GM12878 (cell line): ENCODE measurements at regions not wholly inside any gene's neighbourhood (a gene's known extent, or its start where the extent isn't known, plus 50 kb on each side); places are given as distances from the start of the nearest gene placed in this dataset.

Source experiments
- ATAC-seq: fragments of 200-7000 bp; cut with Tn5 transposase; 3 replicates; pipeline ENCODE4 v1.9.1; 2020; ENCODE audit warnings: mild to moderate bottlenecking, moderate library complexity
- BruUV-seq: library from RNA; stranded (reverse); fragments of 400-500 nt; replicated peaks from 2 replicates; lab custom pipeline; 2021; lab: Mats Ljungman, UMichigan
- CTCF ChIA-PET: fragments of 300-600 bp; sonication (Branson Sonifier 250); formaldehyde crosslinking; extraction: SDS; loops from one replicate; lab custom pipeline; 2021; ENCODE audit warnings: inconsistent platforms; lab: Yijun Ruan, JAX
- POLR2A ChIA-PET: fragments of 350-600 bp; formaldehyde crosslinking; extraction: SDS; loops from one replicate; lab custom pipeline; 2021; ENCODE audit warnings: inconsistent platforms; lab: Charles Lee
- RAD21 ChIA-PET: fragments of 300-600 bp; sonication (Branson Sonifier 250); formaldehyde crosslinking; loops from one replicate; lab custom pipeline; 2023; ENCODE audit warnings: antibody characterized with exemption; ENCODE audit not compliant: unreplicated experiment; lab: Charles Lee
- SMC1A ChIA-PET: fragments of 300-600 bp; sonication (Branson Sonifier 250); formaldehyde crosslinking; loops from one replicate; lab custom pipeline; 2023; ENCODE audit not compliant: unreplicated experiment, uncharacterized antibody; lab: Charles Lee
- DNase-seq: peaks from one replicate; pipeline ENCODE4 v3.0.0-alpha.2; 2011; ENCODE audit warnings: low read depth, low spot score
- FAIRE-seq: peaks from 3 replicates; lab custom pipeline; 2011; peaks lifted over from hg19 to GRCh38; lab: Jason Lieb, UNC
- H2AFZ ChIP-seq: 2 replicates; pipeline ENCODE4 v1.6.0; 2011; ENCODE audit warnings: low read depth, low read length, control low read depth; ENCODE audit not compliant: control insufficient read depth
- H3K27ac ChIP-seq: 2 replicates; pipeline ENCODE4 v1.5.1; 2011; ENCODE audit warnings: control low read depth; ENCODE audit not compliant: control insufficient read depth, insufficient read depth
- H3K27me3 ChIP-seq, 2 experiments: replicated peaks in 1 of 2; 2 replicates each; pipeline versions ENCODE4 v1.6.0 to v1.6.1; 2011; ENCODE audit warnings: low read length in 1 of 2; ENCODE audit not compliant: control insufficient read depth in 2 of 2, insufficient read depth in 2 of 2
- H3K36me3 ChIP-seq, 2 experiments: 2 replicates each; pipeline ENCODE4 v1.5.1; 2011; ENCODE audit warnings: low read length in 1 of 2; ENCODE audit not compliant: control insufficient read depth in 2 of 2, insufficient read depth in 2 of 2
- H3K4me1 ChIP-seq: 2 replicates; pipeline ENCODE4 v1.6.1; 2011; ENCODE audit warnings: mild to moderate bottlenecking, low read length, moderate library complexity, mixed read lengths; ENCODE audit not compliant: control insufficient read depth, insufficient read depth
- H3K4me2 ChIP-seq: 2 replicates; pipeline ENCODE4 v1.6.0; 2011; ENCODE audit warnings: control low read depth; ENCODE audit not compliant: control insufficient read depth, insufficient read depth
- H3K4me3 ChIP-seq: fragments of 200-600 bp; sonication (generic); 2 replicates; pipeline ENCODE4 v1.5.1; 2016
- H3K79me2 ChIP-seq: 2 replicates; pipeline ENCODE4 v1.6.0; 2011; ENCODE audit warnings: low read length; ENCODE audit not compliant: control insufficient read depth, insufficient read depth
- H3K9ac ChIP-seq: 2 replicates; pipeline ENCODE4 v1.8.0; 2011; ENCODE audit warnings: low read length, control low read depth, mixed read lengths; ENCODE audit not compliant: control insufficient read depth, insufficient read depth
- H3K9me3 ChIP-seq: replicated peaks from 3 replicates; pipeline ENCODE4 v1.5.1; 2011; ENCODE audit warnings: mild to moderate bottlenecking, low read length; ENCODE audit not compliant: control insufficient read depth, insufficient read depth
- H4K20me1 ChIP-seq: 2 replicates; pipeline ENCODE4 v1.6.0; 2011; ENCODE audit not compliant: control insufficient read depth, insufficient read depth
- ATF7 ChIP-seq: fragments of 450-650 bp; IDR thresholded peaks from 2 replicates; pipeline ENCODE4 v1.6.1; 2016; ENCODE audit warnings: low read depth, mild to moderate bottlenecking
- BCL3 ChIP-seq: IDR thresholded peaks from 2 replicates; pipeline ENCODE4 v1.6.1; 2011; ENCODE audit warnings: borderline replicate concordance, low read depth, mild to moderate bottlenecking, moderate library complexity, low read length; ENCODE audit not compliant: insufficient read depth, poor library complexity, severe bottlenecking
- CHD2 ChIP-seq: IDR thresholded peaks from 2 replicates; pipeline ENCODE4 v1.6.1; 2011; ENCODE audit warnings: low read depth, low read length, improper control_type of control experiment, borderline replicate concordance
- ELK1 ChIP-seq: IDR thresholded peaks from 2 replicates; pipeline ENCODE4 v1.6.1; 2012; ENCODE audit warnings: low read depth, low read length, improper control_type of control experiment
- ETV6 ChIP-seq, 2 experiments: fragments of 450-650 bp in 1 of 2; IDR thresholded peaks in 1 of 2; conservative IDR thresholded peaks in 1 of 2; 2 replicates each; pipeline ENCODE4 v1.6.1; 2014; ENCODE audit warnings: antibody characterized with exemption in 1 of 2, borderline replicate concordance in 1 of 2, low read depth in 1 of 2, mild to moderate bottlenecking in 1 of 2, moderate library complexity in 1 of 2
- HDGF ChIP-seq: fragments of 450-650 bp; IDR thresholded peaks from 2 replicates; pipeline ENCODE4 v1.6.1; 2016; ENCODE audit warnings: antibody characterized with exemption
- MAX ChIP-seq: IDR thresholded peaks from 2 replicates; pipeline ENCODE4 v1.6.1; 2012; ENCODE audit warnings: low read depth, low read length, improper control_type of control experiment
- MEF2A ChIP-seq: IDR thresholded peaks from 2 replicates; pipeline ENCODE4 v1.6.1; 2011; ENCODE audit warnings: low read depth, mild to moderate bottlenecking, low read length, moderate library complexity; ENCODE audit not compliant: insufficient read depth
- MYC ChIP-seq: IDR thresholded peaks from 2 replicates; pipeline ENCODE4 v1.6.1; 2011; ENCODE audit warnings: mild to moderate bottlenecking, low read length, moderate library complexity, inconsistent platforms; ENCODE audit not compliant: insufficient read depth, insufficient replicate concordance, insufficient read length, severe bottlenecking
- PKNOX1 ChIP-seq: fragments of 450-650 bp; IDR thresholded peaks from 2 replicates; pipeline ENCODE4 v1.6.1; 2016; ENCODE audit warnings: mild to moderate bottlenecking
- RAD21 ChIP-seq: IDR thresholded peaks from 2 replicates; pipeline ENCODE4 v1.6.1; 2011; ENCODE audit warnings: mild to moderate bottlenecking, low read depth, low read length, moderate library complexity; ENCODE audit not compliant: insufficient read depth
- REST ChIP-seq: IDR thresholded peaks from 2 replicates; pipeline ENCODE4 v1.6.1; 2012; ENCODE audit warnings: mild to moderate bottlenecking, low read depth, low read length
- RUNX3 ChIP-seq: IDR thresholded peaks from 2 replicates; pipeline ENCODE4 v1.6.1; 2012; ENCODE audit warnings: low read length, inconsistent platforms
- SIN3A ChIP-seq: IDR thresholded peaks from 2 replicates; pipeline ENCODE4 v1.6.1; 2012; ENCODE audit warnings: low read depth, low read length, improper control_type of control experiment
- SMARCA5 ChIP-seq: fragments of 450-650 bp; IDR thresholded peaks from 2 replicates; pipeline ENCODE4 v1.6.1; 2017; ENCODE audit warnings: mild to moderate bottlenecking
- SP1 ChIP-seq: IDR thresholded peaks from one replicate; pipeline ENCODE4 v1.6.1; 2011; ENCODE audit warnings: low read depth, low read length
- ZNF207 ChIP-seq: fragments of 450-650 bp; IDR thresholded peaks from 2 replicates; pipeline ENCODE4 v1.6.1; 2014; ENCODE audit warnings: antibody characterized with exemption, mild to moderate bottlenecking, borderline replicate concordance
- WGBS: methylation state at CpG from one replicate; pipeline ENCODE4 v1.1.6; 2016; ENCODE audit warnings: low lambda C conversion rate; ENCODE audit not compliant: insufficient replicate concordance, insufficient coverage; ENCODE audit errors: missing lambda C conversion rate; 5-methylcytosine and 5-hydroxymethylcytosine counted together
- in situ Hi-C: fragments of 300-500 bp; cut with MboI; formaldehyde crosslinking; loops from 9 replicates; pipeline ENCODE4 v1.14.3; 2018; ENCODE audit warnings: mixed read lengths
- intact Hi-C: fragments of 100-400 bp; cut with micrococcal nuclease; formaldehyde crosslinking; loops from one replicate; pipeline ENCODE4 v1.14.2; 2022; ENCODE audit not compliant: unreplicated experiment

GRCh38 chr2:150729495-150729955 lies 242.1 kb upstream of the RND3 start:
- ChIA-PET POLR2A (no interaction called here), SMC1A (no interaction called here), CTCF (no interaction called here), RAD21 (interaction anchor here (1.0 kb wide), 1 partner anchor 34 kb away, joined by 3 read pairs; no protein-coding TSS in a partner anchor)
- ATAC-seq (peak; percentile 85), DNase-seq (peak; percentile 19), FAIRE-seq (no peak)
- Histone ChIP-seq H3K27me3 (no peaks in the 10 kb centered on the region), H3K36me3 (no peaks in the 10 kb centered on the region), H3K9me3 (no peaks in the 10 kb centered on the region; the same call in 2 of the 3 replicates), H3K9ac (no peak overlapping the region), H3K79me2 (no peaks in the 10 kb centered on the region), H4K20me1 (no peaks in the 10 kb centered on the region), H3K27ac (no peak overlapping the region), H3K4me1 (no peaks in the 10 kb centered on the region), H2AFZ (no peak overlapping the region), H3K4me2 (no peak overlapping the region), H3K4me3 (no peak overlapping the region)
- 22% methylated on average over 4 of the region's 4 CpGs for WGBS
- BruUV-seq, result no TSS peak
- in situ Hi-C loops (no loop called here), intact Hi-C loops (no loop called here)
- TF ChIP-seq SP1, result no peak
- TF ChIP-seq MYC, result no peak
- TF ChIP-seq SMARCA5, result no peak
- TF ChIP-seq CHD2, result no peak
- no peak for TF ChIP-seq MAX
- peak; percentile 73 for TF ChIP-seq MEF2A
- no peak for TF ChIP-seq REST
- TF ChIP-seq PKNOX1, result no peak
- no peak for TF ChIP-seq ATF7
- TF ChIP-seq ZNF207, result no peak
- no peak for TF ChIP-seq ETV6 (conservative IDR thresholded peaks at IDR 0.05 in 1 of 2, IDR thresholded peaks at IDR 0.05 in 1 of 2; ENCODE audit: borderline replicate concordance in 1 of 2, low read depth in 1 of 2)
- no peak for TF ChIP-seq SIN3A
- no peak for TF ChIP-seq BCL3
- TF ChIP-seq ELK1, result no peak
- no peak for TF ChIP-seq HDGF
- peak; percentile 36; the same call in 1 of the 2 replicates for TF ChIP-seq RUNX3
- TF ChIP-seq RAD21, result no peak
